B cell (primary cell): ENCODE measurements at regions not wholly inside any gene's neighbourhood (a gene's known extent, or its start where the extent isn't known, plus 50 kb on each side); places are given as distances from the start of the nearest gene placed in this dataset.
A peak's percentile ranks its signal among the peaks of the same experiment; 100 is the strongest.

Source experiments
- ATAC-seq: fragments of 200-7000 bp; cut with Tn5 transposase; one replicate; pipeline ENCODE4 v1.10.0; 2021; ENCODE audit warnings: low read depth, mild to moderate bottlenecking, moderate number of reproducible peaks, moderate library complexity
- CTCF ChIA-PET: fragments of 350-600 bp; sonication (Branson Sonifier 250); formaldehyde crosslinking; loops from one replicate; lab custom pipeline; 2021; ENCODE audit warnings: antibody characterized with exemption, inconsistent platforms; lab: Charles Lee
- POLR2A ChIA-PET: fragments of 350-600 bp; sonication (Branson Sonifier 250); formaldehyde crosslinking; loops from one replicate; lab custom pipeline; 2021; ENCODE audit warnings: antibody characterized with exemption; lab: Charles Lee
- DNase-seq: peaks from one replicate; pipeline ENCODE4 v3.0.0; 2013
- H2AFZ ChIP-seq: 2 replicates; pipeline ENCODE4 v1.6.1; 2012; ENCODE audit warnings: mild to moderate bottlenecking, low read depth, low read length; ENCODE audit not compliant: insufficient read depth, poor library complexity, severe bottlenecking
- H3K27ac ChIP-seq, 2 donors: 1 replicate in 1 of 2; 2 replicates in 1 of 2; pipeline ENCODE4 v1.5.1; 2012 to 2013; ENCODE audit warnings: low read length in 2 of 2, mild to moderate bottlenecking in 2 of 2, moderate library complexity in 1 of 2
- H3K27me3 ChIP-seq, 4 experiments: fragments of 200-600 bp in 1 of 4; sonication (generic) in 1 of 4; replicated peaks in 1 of 4; 1 replicate in 2 of 4; 2 replicates in 2 of 4; pipeline versions ENCODE4 v1.6.1 to v1.7.0; 2013 to 2016; ENCODE audit warnings: low read length in 3 of 4, mild to moderate bottlenecking in 2 of 4, mixed read lengths in 1 of 4, moderate library complexity in 1 of 4; ENCODE audit not compliant: insufficient read depth in 4 of 4, control insufficient read depth in 3 of 4; ENCODE audit errors: control extremely low read depth in 1 of 4
- H3K36me3 ChIP-seq, 2 experiments: replicated peaks in 1 of 2; 1 replicate in 1 of 2; 2 replicates in 1 of 2; pipeline versions ENCODE4 v1.6.1 to v1.7.1; 2013; ENCODE audit warnings: low read length in 1 of 2; ENCODE audit not compliant: insufficient read depth in 2 of 2, control insufficient read depth in 1 of 2; ENCODE audit errors: control extremely low read depth in 1 of 2, extremely low read depth in 1 of 2
- H3K4me1 ChIP-seq, 2 donors: fragments of 200-600 bp in 1 of 2; sonication (generic) in 1 of 2; 1 replicate in 1 of 2; 2 replicates in 1 of 2; pipeline versions ENCODE4 v1.5.1 to v1.6.1; 2013 to 2017; ENCODE audit warnings: low read length in 2 of 2; ENCODE audit not compliant: control insufficient read depth in 2 of 2, insufficient read depth in 2 of 2
- H3K4me2 ChIP-seq: replicated peaks from 2 replicates; pipeline ENCODE3; 2012; ENCODE audit warnings: mild to moderate bottlenecking, low read depth, low read length; ENCODE audit not compliant: poor library complexity, severe bottlenecking
- H3K4me3 ChIP-seq, 5 experiments: fragments of 200-600 bp in 1 of 5; sonication (generic) in 1 of 5; 1 replicate in 3 of 5; 2 replicates in 2 of 5; pipeline versions ENCODE4 v1.5.1 to v1.7.0; 2011 to 2016; ENCODE audit warnings: low read length in 4 of 5, mild to moderate bottlenecking in 4 of 5, low read depth in 2 of 5, control low read depth in 1 of 5, moderate library complexity in 1 of 5; ENCODE audit not compliant: insufficient read depth in 1 of 5; ENCODE audit errors: control extremely low read depth in 1 of 5, extremely low read depth in 1 of 5
- H3K79me2 ChIP-seq: fragments of 200-600 bp; sonication (generic); one replicate; pipeline ENCODE4 v1.6.0; 2016; ENCODE audit warnings: low read length; ENCODE audit not compliant: control insufficient read depth, insufficient read depth
- H3K9ac ChIP-seq: fragments of 200-600 bp; sonication (generic); 2 replicates; pipeline ENCODE4 v1.6.1; 2017; ENCODE audit warnings: mild to moderate bottlenecking, low read length, moderate library complexity
- H3K9me3 ChIP-seq, 3 donors: one replicate each; pipeline versions ENCODE4 v1.6.1 to v1.7.1; 2013; ENCODE audit warnings: low read length in 2 of 3; ENCODE audit not compliant: control insufficient read depth in 2 of 3, insufficient read depth in 1 of 3; ENCODE audit errors: control extremely low read depth in 1 of 3
- H4K20me1 ChIP-seq: 2 replicates; pipeline ENCODE4 v1.6.0; 2012; ENCODE audit warnings: mild to moderate bottlenecking, low read length; ENCODE audit not compliant: insufficient read depth, control insufficient read depth, poor library complexity, severe bottlenecking
- H3K27ac Mint-ChIP-seq: one replicate; pipeline ENCODE4 v1.8.0; 2021; ENCODE audit warnings: mixed read lengths
- H3K27me3 Mint-ChIP-seq: one replicate; pipeline ENCODE4 v1.8.0; 2021; ENCODE audit warnings: mixed read lengths
- H3K4me1 Mint-ChIP-seq: one replicate; pipeline ENCODE4 v1.8.0; 2021; ENCODE audit warnings: mixed read lengths
- H3K4me3 Mint-ChIP-seq: one replicate; pipeline ENCODE4 v1.8.0; 2021; ENCODE audit warnings: mixed read lengths
- H3K9me3 Mint-ChIP-seq: one replicate; pipeline ENCODE4 v1.8.0; 2022; ENCODE audit warnings: mixed read lengths; ENCODE audit not compliant: insufficient read depth
- EZH2 ChIP-seq: IDR thresholded peaks from 2 replicates; pipeline ENCODE4 v1.6.1; 2012; ENCODE audit warnings: borderline replicate concordance, low read depth, mild to moderate bottlenecking, moderate library complexity, low read length; ENCODE audit not compliant: insufficient read depth, poor library complexity, severe bottlenecking
- WGBS: methylation state at CpG from one replicate; pipeline ENCODE4 v1.1.5; 2013; ENCODE audit warnings: missing lambda C conversion rate; ENCODE audit not compliant: insufficient coverage; 5-methylcytosine and 5-hydroxymethylcytosine counted together
- intact Hi-C: fragments of 100-400 bp; cut with micrococcal nuclease; formaldehyde crosslinking; loops from one replicate; pipeline ENCODE4 v1.10.0; 2022
- TF ChIP-seq, protein P1 (sequence below): fragments of 200-600 bp; IDR thresholded peaks from one replicate; pipeline ENCODE4 v1.8.0; 2022; ENCODE audit warnings: antibody characterized with exemption, mild to moderate bottlenecking

DNA sequence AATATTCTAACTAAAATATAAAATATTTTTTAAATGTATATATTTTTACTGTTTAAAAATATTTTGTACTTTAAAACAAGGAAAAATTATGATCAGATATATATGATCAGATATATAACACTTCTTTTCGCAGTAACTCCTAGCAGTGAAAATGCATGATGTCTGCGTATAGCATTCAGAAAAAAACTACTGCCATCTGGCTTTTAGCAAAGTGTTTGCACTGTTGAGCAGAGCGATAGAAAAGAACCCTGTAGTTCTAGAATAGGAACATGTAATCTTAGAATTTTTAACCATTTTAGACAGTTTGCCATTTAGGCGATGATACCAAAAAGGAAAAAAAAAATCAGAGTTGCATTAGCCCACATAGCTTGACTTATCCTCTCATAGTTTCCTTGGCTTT, 370.4 kb upstream of the ANO3 start:
- no peaks in the 10 kb centered on the region for H3K9me3 ChIP-seq

DNA sequence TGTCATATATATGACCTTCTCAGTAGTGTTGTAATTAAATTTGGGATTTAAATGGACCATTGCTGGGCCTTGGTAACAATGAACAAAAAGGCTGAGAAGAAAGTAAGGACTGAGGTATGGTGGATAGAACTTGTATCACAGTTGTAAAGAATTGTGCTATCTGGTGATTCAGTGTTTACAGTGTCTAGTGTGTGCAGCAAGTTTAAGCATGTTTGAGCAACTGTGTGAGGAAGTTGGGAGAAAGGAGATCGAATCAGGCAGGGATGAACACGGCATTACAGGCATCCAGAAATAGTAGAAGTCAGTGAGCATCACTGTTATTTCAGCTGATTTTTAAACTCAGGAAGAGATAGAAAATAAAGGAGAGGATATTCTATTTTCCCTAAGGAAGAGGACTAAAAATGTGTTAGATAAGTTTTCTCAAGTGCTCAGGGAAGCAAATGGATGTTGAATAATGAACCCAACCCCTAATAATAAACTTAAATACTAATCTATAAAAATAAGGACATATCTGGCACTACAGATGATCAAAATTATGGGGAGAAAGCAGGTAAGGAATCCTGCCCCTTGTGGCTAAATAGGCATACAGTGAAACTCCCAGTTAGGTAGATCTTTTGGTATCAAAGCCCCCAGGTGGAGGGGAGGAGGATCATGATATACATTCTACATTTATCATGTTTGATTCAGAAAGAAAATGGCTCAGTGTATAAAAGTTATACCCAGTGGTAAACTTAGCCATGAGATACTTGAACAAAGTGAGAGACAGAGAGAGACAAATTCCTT, 361.0 kb upstream of the ANO3 start:
- WGBS, result 85% methylated on average over 2 of the region's 2 CpGs
- no peaks in the 10 kb centered on the region for H3K27me3 Mint-ChIP-seq
- H2AFZ ChIP-seq, result no peak overlapping the region
- H3K4me1 Mint-ChIP-seq, result no peaks in the 10 kb centered on the region
- ATAC-seq, result no peak
- H3K9ac ChIP-seq, result no peak overlapping the region
- intact Hi-C loops, result no loop called here
- H3K27me3 ChIP-seq, result no peaks in the 10 kb centered on the region
- no peak overlapping the region for H3K4me3 Mint-ChIP-seq
- no peak overlapping the region for H3K27ac Mint-ChIP-seq
- no peaks in the 10 kb centered on the region for H3K4me1 ChIP-seq
- DNase-seq, result no peak
- no peaks in the 10 kb centered on the region for H3K9me3 ChIP-seq
- no peak overlapping the region for H3K4me3 ChIP-seq
- POLR2A ChIA-PET, result no interaction called here
- H4K20me1 ChIP-seq, result no peaks in the 10 kb centered on the region
- H3K79me2 ChIP-seq, result no peaks in the 10 kb centered on the region
- no peak overlapping the region for H3K27ac ChIP-seq
- CTCF ChIA-PET, result interaction anchor here (1.8 kb wide), 1 partner anchor 10 kb away, joined by 6 read pairs; no protein-coding TSS in a partner anchor
- no peak for TF ChIP-seq EZH2
- TF ChIP-seq, protein P1, sequence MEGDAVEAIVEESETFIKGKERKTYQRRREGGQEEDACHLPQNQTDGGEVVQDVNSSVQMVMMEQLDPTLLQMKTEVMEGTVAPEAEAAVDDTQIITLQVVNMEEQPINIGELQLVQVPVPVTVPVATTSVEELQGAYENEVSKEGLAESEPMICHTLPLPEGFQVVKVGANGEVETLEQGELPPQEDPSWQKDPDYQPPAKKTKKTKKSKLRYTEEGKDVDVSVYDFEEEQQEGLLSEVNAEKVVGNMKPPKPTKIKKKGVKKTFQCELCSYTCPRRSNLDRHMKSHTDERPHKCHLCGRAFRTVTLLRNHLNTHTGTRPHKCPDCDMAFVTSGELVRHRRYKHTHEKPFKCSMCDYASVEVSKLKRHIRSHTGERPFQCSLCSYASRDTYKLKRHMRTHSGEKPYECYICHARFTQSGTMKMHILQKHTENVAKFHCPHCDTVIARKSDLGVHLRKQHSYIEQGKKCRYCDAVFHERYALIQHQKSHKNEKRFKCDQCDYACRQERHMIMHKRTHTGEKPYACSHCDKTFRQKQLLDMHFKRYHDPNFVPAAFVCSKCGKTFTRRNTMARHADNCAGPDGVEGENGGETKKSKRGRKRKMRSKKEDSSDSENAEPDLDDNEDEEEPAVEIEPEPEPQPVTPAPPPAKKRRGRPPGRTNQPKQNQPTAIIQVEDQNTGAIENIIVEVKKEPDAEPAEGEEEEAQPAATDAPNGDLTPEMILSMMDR, result peak; percentile 37
- no peaks in the 10 kb centered on the region for H3K9me3 Mint-ChIP-seq
- H3K4me2 ChIP-seq, result no peak overlapping the region
- H3K36me3 ChIP-seq, result no peaks in the 10 kb centered on the region

More for the DNA sequence above, 370.4 kb upstream of the ANO3 start:
- Histone ChIP-seq H3K27me3 (no peaks in the 10 kb centered on the region), H3K4me1 (no peaks in the 10 kb centered on the region), H4K20me1 (no peaks in the 10 kb centered on the region), H2AFZ (no peak overlapping the region), H3K36me3 (no peaks in the 10 kb centered on the region), H3K4me3 (no peak overlapping the region), H3K9ac (no peak overlapping the region), H3K27ac (no peak overlapping the region), H3K4me2 (no peak overlapping the region), H3K79me2 (no peaks in the 10 kb centered on the region)
- Mint-ChIP-seq H3K27me3 (no peaks in the 10 kb centered on the region), H3K4me1 (no peaks in the 10 kb centered on the region), H3K27ac (no peak overlapping the region), H3K9me3 (no peaks in the 10 kb centered on the region), H3K4me3 (no peak overlapping the region)
- POLR2A ChIA-PET, result no interaction called here
- DNase-seq (no peak), ATAC-seq (no peak)
- TF ChIP-seq EZH2, result no peak
- TF ChIP-seq, protein P1, result no peak
- CTCF ChIA-PET, result no interaction called here
- no CpG with 5 or more reads among the region's 4 CpGs for WGBS
- intact Hi-C loops, result no loop called here
